ENCODE measurements at regions not wholly inside any gene's neighbourhood (a gene's known extent, or its start where the extent isn't known, plus 50 kb on each side); places are given as distances from the start of the nearest gene placed in this dataset.

DNA sequence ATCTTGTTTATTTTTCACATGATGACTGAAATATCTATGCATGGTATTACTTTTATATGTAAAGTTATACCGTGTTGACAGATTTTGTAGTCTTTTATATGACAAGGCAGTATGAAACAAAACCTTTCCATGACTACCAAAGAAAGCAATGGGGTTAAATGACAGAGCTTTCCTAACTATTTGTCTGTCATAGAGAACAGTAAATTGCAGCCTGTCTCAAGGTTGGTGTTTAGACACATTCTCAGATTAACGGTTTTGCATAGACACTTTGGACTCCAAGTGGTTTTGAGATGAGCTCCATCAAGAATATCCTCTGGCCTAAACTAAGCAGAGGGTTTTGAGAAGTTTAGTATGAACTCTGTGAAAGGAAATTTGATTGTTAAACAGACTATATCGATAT, 180.7 kb upstream of the TENM3 start:
- no peak for DNase-seq

DNA sequence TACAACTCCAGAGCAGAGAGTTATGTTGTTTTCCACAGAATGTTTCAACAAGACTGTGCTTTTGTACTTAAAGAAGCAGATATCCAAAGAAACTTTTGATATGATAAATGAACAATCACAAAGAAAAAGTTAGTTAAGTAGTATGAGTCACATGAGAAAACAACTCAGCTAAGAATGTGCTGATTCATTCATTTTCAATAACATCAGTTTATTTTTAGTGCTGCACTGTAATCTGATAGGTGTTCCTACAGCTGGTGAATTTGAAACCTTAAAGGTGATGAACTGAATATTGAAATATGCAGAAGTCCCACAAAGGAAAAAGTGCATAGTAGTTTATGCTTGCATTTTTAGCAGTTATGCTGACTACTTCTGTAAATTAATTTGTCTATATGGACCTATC, 180.3 kb upstream of the TENM3 start:
- peak; percentile 9 for DNase-seq

DNA sequence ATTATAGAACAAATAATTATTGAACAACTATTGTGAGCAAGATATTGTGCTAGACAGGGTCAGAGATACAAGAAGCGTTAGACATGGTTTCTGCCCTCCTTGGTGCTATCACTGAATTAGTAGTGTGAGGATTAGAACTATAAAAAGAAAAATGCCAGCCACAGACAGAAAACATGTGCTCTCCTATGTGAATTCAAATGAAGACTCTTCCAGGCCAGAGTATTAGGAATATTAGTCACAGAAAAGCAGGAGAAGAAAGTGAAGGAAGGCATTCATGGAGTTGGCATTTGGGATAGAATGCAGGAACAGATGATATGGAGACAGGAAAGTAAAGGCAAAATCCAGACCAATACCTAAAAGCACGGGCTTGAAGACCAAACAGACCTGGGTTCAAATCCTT, 179.6 kb upstream of the TENM3 start:
- DNase-seq, result no peak

DNA sequence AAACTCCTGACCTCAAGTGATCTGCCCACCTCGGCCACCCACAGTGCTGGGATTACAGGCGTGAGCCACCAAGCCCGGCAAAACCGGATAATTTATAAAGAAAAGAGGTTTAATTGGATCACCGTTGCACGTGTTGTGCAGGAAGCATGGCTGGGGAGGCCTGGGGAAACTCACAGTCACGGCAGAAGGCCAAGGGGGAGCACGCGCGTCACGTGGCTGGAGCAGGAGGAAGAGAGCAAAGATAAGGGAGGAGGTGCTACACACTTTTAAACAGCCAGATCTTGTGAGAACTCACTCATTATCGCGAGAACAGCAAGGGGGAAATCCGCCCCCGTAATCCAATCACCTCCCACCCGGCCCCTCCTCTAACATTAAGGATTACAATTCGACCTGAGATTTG, 177.9 kb upstream of the TENM3 start:
- DNase-seq, result no peak

DNA sequence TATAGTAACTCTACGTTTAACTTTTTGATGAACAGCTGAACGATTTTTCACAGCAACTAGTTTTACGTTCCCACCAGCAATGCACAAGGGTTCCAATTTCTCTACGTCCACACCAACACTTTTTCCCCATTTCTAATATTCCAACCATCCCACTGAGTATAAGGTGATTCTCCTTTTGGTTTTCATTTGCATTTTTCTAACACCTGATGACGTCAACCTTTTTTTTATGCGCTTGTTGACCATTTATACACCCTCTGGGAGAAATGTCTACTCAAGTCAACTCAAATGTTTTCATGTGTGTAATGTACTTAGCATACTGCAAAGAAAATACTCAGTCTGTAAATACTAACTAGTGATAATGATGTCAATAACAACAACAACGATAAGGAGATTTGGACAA, 177.2 kb upstream of the TENM3 start:
- DNase-seq, result no peak

DNA sequence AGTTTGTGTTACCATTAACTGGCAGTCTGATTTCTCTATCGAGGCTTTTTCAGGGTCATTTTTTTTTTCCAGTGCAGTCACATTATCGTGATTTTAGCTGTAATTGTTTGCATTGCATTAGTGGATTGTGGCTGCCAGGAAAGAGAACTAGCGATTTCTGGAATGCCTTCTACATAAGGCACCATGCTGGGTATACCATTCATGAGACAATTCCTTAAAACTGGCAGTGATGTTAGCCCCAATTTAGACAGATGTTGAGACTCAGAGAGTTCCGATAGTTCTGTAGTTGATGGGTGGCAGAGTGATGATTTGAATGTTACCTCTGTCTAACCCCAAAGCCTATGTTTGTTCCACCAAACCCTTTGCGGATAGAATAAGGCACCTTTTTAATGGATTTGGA, 175.4 kb upstream of the TENM3 start:
- no peak for DNase-seq

DNA sequence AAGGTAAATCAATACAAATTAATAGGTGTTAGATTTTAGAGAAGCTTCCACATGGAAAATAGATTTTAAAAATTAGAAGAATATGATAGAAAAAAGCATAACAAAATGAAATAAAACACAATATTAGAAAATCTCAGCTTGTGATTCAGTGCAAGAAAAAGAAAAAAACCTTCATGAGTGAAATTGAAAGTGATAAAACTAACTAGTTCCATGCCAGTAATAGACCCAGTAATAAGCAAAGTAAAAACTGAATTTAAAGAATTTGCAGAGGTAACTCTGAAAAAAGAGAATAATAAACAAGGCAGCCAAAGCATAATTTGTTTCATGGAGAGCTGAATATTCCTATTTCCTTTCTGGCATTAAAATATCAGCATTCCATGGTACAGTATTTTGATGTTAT, 174.3 kb upstream of the TENM3 start:
- DNase-seq, result no peak

DNA sequence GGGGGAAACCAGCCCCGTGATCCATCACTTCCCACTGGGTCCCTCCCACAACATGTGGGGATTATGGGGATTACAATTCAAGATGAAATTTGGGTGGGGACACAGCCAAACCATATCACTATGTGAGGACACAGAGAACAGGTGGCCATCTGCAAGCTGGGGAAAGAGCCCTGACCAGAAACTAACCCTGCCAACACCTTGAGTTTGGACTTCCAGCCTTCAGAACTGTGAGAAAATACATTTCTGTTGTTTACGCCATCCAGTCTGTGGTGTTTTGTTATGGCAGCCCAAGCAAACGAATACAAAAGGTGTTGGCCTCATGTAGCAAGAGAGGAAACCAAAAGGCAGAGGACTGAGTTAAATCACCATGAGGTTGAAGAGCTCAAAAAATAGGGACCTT, 169.9 kb upstream of the TENM3 start:
- no peak for DNase-seq

DNA sequence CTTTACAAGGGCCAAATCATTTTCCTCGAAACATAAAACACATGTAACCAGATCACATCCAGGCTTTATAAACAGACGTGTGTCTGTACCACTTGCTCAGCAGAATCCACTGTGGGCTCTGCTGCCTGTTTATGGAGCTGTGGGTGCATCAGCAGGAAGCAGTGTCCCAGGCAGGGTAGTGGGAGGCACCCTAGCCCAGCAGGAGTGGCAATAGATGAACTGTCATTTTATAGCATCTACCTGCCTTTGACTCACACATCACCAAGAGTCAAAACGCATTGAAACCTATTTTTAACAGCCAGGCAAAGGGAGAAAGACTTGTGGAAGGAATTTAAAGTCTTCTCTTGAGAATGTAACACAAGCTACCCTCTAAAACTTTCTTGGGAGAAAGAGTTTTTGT, 169.1 kb upstream of the TENM3 start:
- DNase-seq, result no peak

DNA sequence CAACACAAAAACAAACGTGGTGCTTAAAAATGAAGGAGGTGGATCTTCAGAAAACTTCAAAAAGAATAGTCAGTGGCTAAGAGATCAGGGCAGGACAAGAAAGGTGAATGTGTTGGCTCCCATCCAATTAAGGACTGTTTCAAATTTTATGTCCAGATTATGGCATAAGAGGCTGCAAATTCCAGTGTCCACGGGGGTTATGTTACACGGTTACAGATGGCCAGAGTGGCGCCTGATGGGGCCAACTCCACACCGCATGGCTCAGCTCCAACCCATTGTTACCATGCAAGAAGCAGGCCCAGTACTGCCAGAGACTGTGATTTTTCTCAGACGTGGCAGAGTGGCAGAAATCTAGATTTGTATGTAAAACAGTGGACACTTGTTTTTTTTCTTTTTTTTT, 168.4 kb upstream of the TENM3 start:
- no peak for DNase-seq

DNA sequence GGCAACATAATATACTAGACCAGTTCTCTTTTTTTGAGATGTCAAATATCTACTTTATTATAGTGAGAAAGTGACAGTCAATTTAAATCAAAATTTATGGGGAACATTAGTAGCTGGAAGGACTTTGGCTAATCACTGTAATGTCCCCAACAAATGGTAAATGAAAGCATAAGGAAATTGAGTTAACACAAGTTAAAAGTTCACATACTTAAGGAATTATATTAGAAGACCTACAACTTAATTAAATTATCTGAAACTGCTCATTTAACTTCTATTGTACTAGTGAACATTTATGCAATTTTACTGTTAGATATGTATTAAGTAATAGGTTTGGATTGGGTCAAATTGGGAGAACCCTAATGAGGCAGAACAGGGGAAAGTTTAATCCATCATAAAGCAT, 160.3 kb upstream of the TENM3 start:
- no peak for DNase-seq

DNA sequence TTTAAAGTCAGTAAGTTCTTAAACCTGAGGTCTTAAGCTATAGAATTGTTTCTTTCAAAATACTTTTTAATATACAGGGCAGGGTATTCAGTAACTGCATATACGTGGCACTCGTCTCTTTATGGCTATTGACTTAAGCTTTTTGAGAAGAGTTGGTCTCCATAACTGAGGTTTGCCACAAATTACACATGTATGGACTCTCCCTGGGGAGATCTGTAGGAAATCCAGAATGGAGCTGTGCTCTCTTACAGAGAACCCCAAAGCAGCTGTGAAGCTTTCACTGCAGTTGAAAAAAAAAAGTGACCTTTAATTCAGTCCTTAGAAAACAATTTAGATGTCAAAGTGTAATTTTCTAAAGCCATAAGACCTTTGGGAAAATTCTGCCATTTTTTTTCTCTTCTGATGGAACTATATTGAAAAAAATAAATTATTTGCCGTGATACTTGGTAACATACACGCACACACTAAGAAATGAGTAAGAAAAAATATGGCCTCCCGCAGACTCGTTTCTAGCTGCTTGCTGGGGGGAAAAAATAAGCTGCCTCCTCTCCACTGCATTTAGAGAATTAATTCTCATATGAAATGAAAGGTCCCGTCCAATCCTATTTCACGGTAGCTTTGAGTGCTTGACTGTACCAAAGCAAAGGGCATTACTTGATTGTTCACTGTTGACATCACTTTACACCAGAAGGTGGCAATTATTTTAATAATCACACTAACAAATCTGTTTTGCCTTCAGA, 159.4 kb upstream of the TENM3 start:
- DNase-seq, result no peak

DNA sequence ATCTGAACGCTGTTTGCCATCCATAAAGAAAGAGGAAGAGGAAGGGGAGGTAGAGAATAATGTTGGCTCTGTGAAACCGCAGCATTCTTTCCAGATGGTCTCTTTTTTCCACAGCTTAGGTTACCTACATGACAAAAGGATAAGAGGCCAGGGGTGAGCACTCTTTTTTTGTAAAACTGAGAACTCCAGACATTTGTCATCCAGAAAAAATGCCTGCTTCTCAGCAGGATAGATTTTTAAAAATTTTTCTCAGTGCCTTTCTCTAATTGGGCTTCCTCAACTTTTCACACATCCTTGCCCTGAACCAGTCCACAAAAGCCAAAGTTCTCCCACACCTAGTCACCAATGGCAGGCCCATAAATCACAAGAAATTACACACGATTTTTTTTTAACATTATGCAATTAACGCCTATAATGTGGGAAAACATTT, 158.1 kb upstream of the TENM3 start:
- peak; percentile 27 for DNase-seq

DNA sequence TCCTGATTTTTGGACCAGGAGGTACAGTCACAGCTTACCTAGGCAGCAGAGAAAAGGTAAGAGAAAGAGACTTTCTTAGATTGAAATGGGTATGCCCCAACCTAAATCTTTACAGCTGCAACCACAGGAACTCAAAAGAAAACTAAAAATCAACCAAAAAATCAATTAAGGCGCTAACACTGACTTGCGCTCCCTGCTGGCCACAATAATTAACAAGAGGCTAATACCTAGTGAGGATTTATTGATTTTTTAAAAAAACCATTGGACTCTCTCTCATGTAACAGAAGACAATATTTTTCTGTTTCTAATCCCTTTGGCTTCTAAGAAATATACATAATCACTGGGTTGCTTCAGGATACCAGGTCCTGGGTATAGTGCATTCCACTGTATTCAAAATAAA, 153.9 kb upstream of the TENM3 start:
- DNase-seq, result no peak

DNA sequence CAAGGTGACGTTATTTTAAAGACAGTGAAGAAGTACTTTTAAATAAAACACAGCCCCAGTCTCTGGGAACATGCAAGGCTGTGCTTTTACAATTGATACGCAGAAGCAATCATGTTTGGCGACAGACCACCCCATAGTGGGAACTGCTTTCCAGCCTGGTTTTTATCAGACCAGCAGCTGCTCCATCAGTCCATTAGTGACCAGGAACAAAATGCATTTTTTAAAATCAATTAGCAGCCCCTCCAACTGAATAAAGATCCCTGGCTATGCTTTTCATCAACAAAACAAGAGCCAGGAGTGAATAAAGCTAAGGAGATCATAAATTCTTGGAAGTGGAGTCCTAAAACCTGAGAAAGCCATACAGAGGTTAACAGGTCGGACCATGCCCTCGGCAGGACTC, 153.0 kb upstream of the TENM3 start:
- no peak for DNase-seq

DNA sequence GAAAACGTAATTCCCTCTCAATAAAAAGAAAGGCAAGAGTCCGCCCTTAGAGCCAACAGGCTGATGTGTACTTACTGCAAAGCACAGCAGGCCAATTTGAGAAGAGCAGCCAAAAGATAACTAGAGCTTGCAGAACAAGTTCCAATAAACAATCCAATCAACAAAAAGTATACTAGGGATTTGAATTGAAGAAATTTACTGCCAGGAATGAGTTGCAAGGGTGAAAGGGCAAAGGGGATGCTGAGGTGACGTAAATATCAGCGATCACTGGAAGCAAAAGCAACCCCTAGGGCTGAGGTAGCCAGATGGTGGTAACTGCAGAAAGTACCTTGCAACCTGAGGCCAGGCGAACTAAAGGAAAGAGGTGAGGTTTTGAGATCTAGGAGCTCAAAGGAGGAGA, 152.1 kb upstream of the TENM3 start:
- DNase-seq, result no peak

DNA sequence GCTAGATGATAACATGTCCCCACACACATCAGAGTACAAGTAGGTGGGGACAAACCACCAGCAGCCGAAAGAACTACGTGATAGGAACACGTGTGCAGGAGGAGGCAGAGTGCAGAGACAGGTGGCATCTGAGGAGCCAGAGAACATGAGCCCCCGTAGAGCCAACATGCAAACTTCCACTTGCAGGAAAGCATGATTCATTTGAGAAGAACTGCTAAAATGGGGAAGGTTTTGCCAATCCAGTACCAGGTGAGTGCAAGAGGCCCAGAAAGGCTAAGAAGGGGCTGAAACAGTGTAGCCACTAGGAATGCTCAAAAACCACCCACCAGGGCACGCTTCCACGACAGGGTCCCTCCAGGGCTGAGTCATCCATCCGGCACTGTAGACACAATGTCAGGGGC, 149.8 kb upstream of the TENM3 start:
- no peak for DNase-seq

DNA sequence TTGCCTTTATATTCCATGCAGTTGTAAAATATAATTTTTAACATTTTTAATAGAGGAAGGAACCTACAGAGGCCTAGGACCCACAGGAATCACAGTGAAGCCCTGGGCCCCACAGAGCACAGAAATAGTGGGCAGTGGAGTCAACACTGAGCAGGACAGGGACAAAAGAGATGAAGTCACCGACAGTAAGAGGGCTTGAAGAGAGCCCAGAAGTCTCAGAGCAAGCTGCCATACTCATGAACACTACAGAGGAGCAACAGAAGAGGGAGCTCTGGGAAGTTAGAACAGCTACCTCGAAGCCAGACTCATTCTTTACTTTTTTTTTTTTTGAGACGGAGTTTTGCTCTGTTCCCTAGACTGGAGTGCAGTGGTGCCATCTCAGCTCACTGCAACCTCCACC, 149.3 kb upstream of the TENM3 start:
- DNase-seq, result no peak

DNA sequence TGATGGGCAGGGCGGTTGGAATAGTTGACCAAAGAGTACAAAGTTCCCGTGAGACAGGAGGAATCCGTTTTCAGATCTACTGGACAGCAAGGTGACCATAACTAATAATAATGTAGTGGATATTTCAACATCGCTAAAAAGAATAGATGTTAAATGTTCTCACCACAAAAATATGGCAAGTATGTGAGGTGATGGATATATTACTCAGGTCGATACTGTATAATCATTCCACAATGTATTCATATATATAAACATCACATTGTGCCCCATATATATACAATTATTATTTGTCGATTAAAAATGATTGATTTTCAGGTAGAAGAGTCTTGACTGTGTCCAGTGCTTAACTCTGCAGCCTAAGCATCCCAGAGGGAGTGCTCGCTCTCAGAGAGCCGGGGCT, 141.6 kb upstream of the TENM3 start:
- no peak for DNase-seq

DNA sequence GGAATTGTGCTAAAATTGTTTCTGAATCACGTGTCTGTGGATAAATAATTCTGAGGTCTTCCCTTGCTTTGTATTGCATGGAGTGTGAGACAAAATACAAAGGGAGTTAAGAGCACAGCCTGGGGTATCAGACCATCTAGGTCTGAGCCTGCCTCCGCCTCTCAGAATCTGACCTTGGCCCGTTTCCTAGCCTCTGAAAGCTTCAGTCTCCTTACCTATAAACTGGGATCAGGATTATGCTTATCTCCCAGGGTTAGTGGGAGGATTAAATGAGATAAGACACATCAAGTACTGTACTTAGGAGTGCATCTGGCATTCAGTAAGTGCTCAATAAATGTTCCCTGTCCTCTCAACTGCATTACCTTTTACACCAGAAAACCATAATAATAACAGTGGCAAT, 140.6 kb upstream of the TENM3 start:
- no peak for DNase-seq

DNA sequence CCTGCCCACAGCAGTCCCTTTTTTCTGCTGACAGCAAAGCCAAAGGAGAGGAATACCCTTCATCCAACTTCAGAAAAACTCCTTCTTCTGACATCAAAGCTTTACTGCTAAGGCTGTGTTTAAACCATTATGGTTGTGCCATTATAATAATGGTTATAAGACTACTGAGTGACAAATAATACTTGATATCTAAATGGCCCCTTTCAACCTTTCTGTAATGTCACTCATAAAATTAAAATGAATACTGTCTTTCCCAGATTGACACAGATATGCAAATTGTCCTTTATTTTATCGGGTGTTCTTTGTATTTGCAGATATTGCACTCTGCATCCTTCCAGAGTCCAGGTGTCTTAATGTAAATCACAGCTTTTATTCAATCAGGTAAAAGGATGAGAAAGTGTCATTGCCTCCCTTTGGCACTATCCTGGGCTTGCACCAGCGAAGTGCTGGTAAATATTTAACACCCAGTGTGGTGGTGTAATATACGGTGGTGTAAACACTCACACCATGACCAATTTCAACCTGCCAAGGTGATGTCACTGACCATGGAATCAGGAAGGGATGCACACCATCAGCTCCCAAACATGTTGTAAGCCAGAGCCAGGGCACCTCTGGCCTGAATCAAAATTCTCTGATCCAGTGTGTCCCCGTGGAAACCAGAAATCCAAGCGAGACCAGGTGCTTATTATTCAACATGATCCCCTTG, 139.4 kb upstream of the TENM3 start:
- no peak for DNase-seq

DNA sequence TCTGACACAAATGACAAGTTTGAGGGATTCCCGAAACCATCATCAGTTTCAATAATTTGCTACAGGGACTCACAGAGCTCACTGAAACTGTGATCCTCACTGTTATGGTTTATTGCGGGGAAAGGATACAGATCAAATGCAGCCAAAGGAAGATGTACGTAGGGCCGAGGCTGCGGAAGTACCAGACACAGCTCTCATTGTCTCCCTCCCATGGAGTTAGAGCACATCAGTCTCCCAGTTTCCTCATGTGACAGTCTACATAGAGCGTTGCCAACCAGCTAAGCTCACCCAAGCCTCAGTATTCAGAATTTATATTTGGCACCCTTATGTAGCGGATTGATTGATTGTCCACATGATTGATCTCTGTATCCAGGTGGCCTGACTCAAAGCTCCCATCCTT, 137.8 kb upstream of the TENM3 start:
- no peak for DNase-seq

DNA sequence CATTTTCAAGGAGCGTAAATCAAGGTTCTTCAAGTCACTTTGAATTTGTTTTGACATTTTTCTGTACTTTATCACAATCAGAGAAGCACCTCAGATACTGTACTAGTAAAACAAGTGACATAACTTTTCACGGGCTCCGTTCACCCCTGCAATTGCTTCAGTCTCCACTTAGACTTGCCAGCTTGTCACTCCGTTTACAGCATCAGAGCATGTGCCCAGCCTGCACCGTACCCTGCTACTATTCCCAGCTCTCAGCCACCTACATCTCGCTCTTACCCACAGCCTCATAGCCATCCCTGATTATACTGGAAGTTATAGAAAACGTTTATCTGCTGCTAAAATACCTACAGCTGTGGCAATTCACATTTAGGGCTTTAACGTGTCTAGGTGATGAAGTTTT, 135.3 kb upstream of the TENM3 start:
- no peak for DNase-seq

DNA sequence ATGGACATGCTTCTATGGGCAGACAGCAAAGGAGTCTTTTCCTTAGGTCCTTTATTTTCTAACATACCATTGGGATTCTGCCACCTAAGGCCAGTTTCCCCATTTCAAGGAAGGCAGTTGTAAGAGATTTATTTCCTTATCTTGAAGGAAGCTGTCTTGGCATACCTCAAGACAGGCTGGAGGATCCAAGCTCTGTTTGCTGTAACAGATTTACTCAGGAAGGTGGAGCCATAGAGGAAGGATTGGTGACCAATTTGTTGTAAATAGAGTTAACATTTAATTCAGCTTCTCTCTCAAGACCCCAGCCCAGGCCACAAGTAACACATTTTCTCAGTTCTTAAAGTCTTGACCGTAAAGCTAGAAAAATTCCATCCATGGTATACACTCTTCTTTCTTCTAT, 131.6 kb upstream of the TENM3 start:
- DNase-seq, result no peak

DNA sequence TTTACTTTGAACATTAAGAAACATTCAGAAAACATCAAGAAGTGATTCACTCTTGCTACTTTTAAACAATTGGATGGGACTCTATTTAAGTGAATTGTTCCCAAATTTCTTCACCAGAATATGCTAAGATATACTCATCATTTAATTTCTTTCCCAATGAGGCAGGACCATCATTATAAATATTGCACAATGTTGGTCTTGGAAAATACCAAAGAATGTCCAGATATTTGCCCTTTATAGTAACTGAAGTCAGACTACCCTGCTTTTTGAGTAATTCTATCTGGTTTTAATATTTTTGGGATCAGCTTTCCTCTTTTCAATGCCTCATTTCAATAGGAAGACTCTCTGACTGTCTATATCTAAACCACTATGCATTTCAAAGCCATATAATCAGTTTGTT, 129.4 kb upstream of the TENM3 start:
- no peak for DNase-seq
